ENCODE measurements at regions not wholly inside any gene's neighbourhood (a gene's known extent, or its start where the extent isn't known, plus 50 kb on each side); places are given as distances from the start of the nearest gene placed in this dataset.

- Histone ChIP-seq H3K36me3 (no peaks in the 10 kb centered on the region), H3K4me1 (no peaks in the 10 kb centered on the region), H3K4me3 (no peak overlapping the region), H3K27me3 (ENCODE audit: low read depth) (no peaks in the 10 kb centered on the region), H3K9me3 (no peaks in the 10 kb centered on the region), H3K27ac (no peak overlapping the region)
- intact Hi-C loops (cut with DNase I), result no loop called here
- TF ChIP-seq CTCF (IDR thresholded peaks at IDR 0.05), result no peak
- DNase-seq (no peak), ATAC-seq (no peak)
These were observed 1741.8 kb upstream of the CDH9 start for GRCh38 chr5:28780083-28780692.

- intact Hi-C loops (cut with DNase I), result no loop called here
- DNase-seq, result no peak
These were observed 1740.9 kb upstream of the CDH9 start for GRCh38 chr5:28779161-28779754.

GRCh38 chr5:28770307-28770706 lies 1731.9 kb upstream of the CDH9 start:
- no peak for DNase-seq
- no peaks in the 10 kb centered on the region for H3K4me1 ChIP-seq
- H3K27me3 ChIP-seq (ENCODE audit: low read depth), result no peaks in the 10 kb centered on the region
- H3K36me3 ChIP-seq, result no peaks in the 10 kb centered on the region
- no peaks in the 10 kb centered on the region for H3K9me3 ChIP-seq
- H3K27ac ChIP-seq, result no peak overlapping the region
- no peak overlapping the region for H3K4me3 ChIP-seq
- intact Hi-C loops (cut with DNase I), result no loop called here
- ATAC-seq, result no peak
- TF ChIP-seq CTCF (IDR thresholded peaks at IDR 0.05), result no peak

More at GRCh38 chr5:28779161-28779754, 1740.9 kb upstream of the CDH9 start:
- no peak for ATAC-seq
- no peaks in the 10 kb centered on the region for H3K9me3 ChIP-seq
- H3K4me1 ChIP-seq, result no peaks in the 10 kb centered on the region
- TF ChIP-seq CTCF (IDR thresholded peaks at IDR 0.05), result no peak
- no peaks in the 10 kb centered on the region for H3K27me3 ChIP-seq (ENCODE audit: low read depth)
- no peak overlapping the region for H3K4me3 ChIP-seq
- no peak overlapping the region for H3K27ac ChIP-seq
- no peaks in the 10 kb centered on the region for H3K36me3 ChIP-seq

- Histone ChIP-seq H3K36me3 (no peaks in the 10 kb centered on the region), H3K27ac (no peak overlapping the region), H3K27me3 (ENCODE audit: low read depth) (no peaks in the 10 kb centered on the region), H3K4me1 (no peaks in the 10 kb centered on the region), H3K4me3 (no peak overlapping the region), H3K9me3 (no peaks in the 10 kb centered on the region)
- intact Hi-C loops (cut with DNase I), result loop anchor here (10.0 kb wide), 1 partner anchor 422 kb away; no protein-coding TSS in a partner anchor
- no peak for DNase-seq
- peak; percentile 34 for TF ChIP-seq CTCF (IDR thresholded peaks at IDR 0.05)
- ATAC-seq, result no peak
These were observed 1728.3 kb upstream of the CDH9 start for GRCh38 chr5:28766565-28767158.

- intact Hi-C loops (cut with DNase I), result no loop called here
- no peak for DNase-seq
These were observed 1713.0 kb upstream of the CDH9 start for GRCh38 chr5:28751396-28751795.

More at GRCh38 chr5:28751396-28751795, 1713.0 kb upstream of the CDH9 start:
- Histone ChIP-seq H3K9me3 (no peaks in the 10 kb centered on the region), H3K4me3 (no peak overlapping the region), H3K27ac (no peak overlapping the region), H3K27me3 (ENCODE audit: low read depth) (no peaks in the 10 kb centered on the region), H3K4me1 (no peaks in the 10 kb centered on the region), H3K36me3 (no peaks in the 10 kb centered on the region)
- TF ChIP-seq CTCF (IDR thresholded peaks at IDR 0.05), result no peak
- no peak for ATAC-seq
